NCI-H82 treated with DMSO at 0.1 percent for 48 hours (cell line): ENCODE measurements at regions not wholly inside any gene's neighbourhood (a gene's known extent, or its start where the extent isn't known, plus 50 kb on each side); places are given as distances from the start of the nearest gene placed in this dataset.
"Not testable (repeated sequence)": the region's sequence is repeated elsewhere in the genome, so short reads cannot be mapped to it uniquely, and the experiment has no call there.

Source experiments
- DNase-seq: peaks from one replicate; lab custom pipeline; 2025; ENCODE audit not compliant: unreplicated experiment; lab: John Stamatoyannopoulos, UW

- DNase-seq, result no peak
These were observed 160.1 kb downstream of the SPRY2 start for GRCh38 chr13:80180740-80181355.

GRCh38 chr13:80177327-80177726 lies 163.6 kb downstream of the SPRY2 start:
- DNase-seq, result no peak

GRCh38 chr13:80173224-80173623 lies 167.7 kb downstream of the SPRY2 start:
- DNase-seq, result no peak

- DNase-seq, result no peak
These were observed 169.8 kb downstream of the SPRY2 start for GRCh38 chr13:80171096-80171495.

GRCh38 chr13:80168089-80168850 lies 172.7 kb downstream of the SPRY2 start:
- no peak for DNase-seq

GRCh38 chr13:80166352-80166751 lies 174.6 kb downstream of the SPRY2 start:
- no peak for DNase-seq

GRCh38 chr13:80164462-80164861 lies 176.5 kb downstream of the SPRY2 start:
- DNase-seq, result no peak

GRCh38 chr13:80161896-80162295 lies 179.0 kb downstream of the SPRY2 start:
- no peak for DNase-seq

- DNase-seq, result no peak
These were observed 179.7 kb downstream of the SPRY2 start for GRCh38 chr13:80161219-80161618.

GRCh38 chr13:80160110-80160509 lies 180.8 kb downstream of the SPRY2 start:
- no peak for DNase-seq

- no peak for DNase-seq
These were observed 183.5 kb downstream of the SPRY2 start for GRCh38 chr13:80157261-80157932.

GRCh38 chr13:80152142-80152541 lies 188.8 kb downstream of the SPRY2 start:
- not testable (repeated sequence) for DNase-seq

- DNase-seq, result no peak
These were observed 189.9 kb downstream of the SPRY2 start for GRCh38 chr13:80151016-80151415.

GRCh38 chr13:80149736-80150135 lies 191.2 kb downstream of the SPRY2 start:
- no peak for DNase-seq

- DNase-seq, result no peak
These were observed 195.7 kb downstream of the SPRY2 start for GRCh38 chr13:80145171-80145690.

GRCh38 chr13:80144493-80144892 lies 196.4 kb downstream of the SPRY2 start:
- no peak for DNase-seq

- DNase-seq, result no peak
These were observed 199.6 kb downstream of the SPRY2 start for GRCh38 chr13:80141123-80141849.

- no peak for DNase-seq
These were observed 200.2 kb downstream of the SPRY2 start for GRCh38 chr13:80140685-80141084.

- DNase-seq, result no peak
These were observed 201.7 kb downstream of the SPRY2 start for GRCh38 chr13:80139196-80139595.

- DNase-seq, result no peak
These were observed 202.9 kb downstream of the SPRY2 start for GRCh38 chr13:80137994-80138393.

GRCh38 chr13:80134346-80134745 lies 206.6 kb downstream of the SPRY2 start:
- DNase-seq, result no peak
